ENCODE measurements at regions not wholly inside any gene's neighbourhood (a gene's known extent, or its start where the extent isn't known, plus 50 kb on each side); places are given as distances from the start of the nearest gene placed in this dataset.

- no peak for TF ChIP-seq CTCF (IDR thresholded peaks at IDR 0.05)
- no peak for TF ChIP-seq EZH2phosphoT487 (IDR thresholded peaks at IDR 0.05)
Measured at GRCh38 chr13:38575427-38575826, 111.5 kb upstream of the FREM2 start.
